HuH-7 (cell line): ENCODE measurements at regions not wholly inside any gene's neighbourhood (a gene's known extent, or its start where the extent isn't known, plus 50 kb on each side); places are given as distances from the start of the nearest gene placed in this dataset.

Source experiments
- DNase-seq: peaks from one replicate; pipeline ENCODE4 v3.0.0; 2011; ENCODE audit warnings: low spot score

DNA sequence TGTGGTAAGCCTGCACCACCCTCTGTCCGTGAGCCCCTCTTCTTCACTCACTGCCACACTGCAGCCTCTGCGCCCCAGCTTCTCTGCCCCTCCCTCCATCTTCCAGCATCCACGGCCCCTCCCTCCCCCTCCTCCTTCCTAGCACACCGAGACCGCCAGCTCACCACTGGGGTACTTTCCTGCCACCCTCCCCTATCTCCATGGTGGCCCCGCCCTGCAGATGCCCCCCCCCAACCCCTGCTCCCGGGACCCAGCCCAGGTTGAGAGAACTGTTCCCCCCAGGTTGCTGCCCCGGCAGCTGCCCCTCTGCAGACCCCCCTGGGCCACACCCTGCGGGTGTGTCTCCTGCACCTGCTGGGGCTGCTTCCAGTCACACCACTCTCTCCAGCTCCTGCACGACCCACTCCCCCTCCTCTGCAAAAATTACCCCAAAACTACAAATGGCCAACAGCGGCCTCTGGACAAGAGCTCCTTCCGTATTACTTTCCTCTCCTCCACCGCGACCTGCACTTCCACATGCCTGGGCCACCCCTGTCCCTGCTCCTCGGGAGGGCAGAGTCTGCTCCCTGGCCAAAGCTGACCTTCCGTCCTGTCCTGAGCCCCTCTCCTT, 209.2 kb upstream of the PPP2R2D start:
- DNase-seq: no peak

GRCh38 chr10:131692176-131692575, 208.6 kb upstream of the PPP2R2D start:
- no peak for DNase-seq

- DNase-seq: no peak
Measured at GRCh38 chr10:131692686-131693334, 208.0 kb upstream of the PPP2R2D start.

DNA sequence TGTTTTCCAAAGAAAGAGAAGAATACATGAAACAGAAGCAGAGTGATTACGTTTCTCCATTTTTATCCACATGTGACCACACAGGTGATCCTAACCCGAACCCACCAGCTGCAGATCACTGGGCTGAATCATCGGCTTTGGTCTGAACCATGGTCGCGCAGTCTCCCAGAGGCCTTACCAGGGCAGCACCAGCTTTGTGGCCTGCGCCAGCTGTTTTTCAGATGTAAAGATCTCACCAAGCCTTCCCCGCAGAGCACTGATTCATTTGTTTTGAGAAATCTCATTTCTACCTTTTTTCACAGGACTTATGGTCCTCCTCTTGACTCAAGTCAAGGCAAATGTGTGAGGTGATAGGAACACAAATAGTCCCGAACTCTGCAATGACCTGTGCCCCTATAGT, 207.0 kb upstream of the PPP2R2D start:
- DNase-seq: no peak

DNA sequence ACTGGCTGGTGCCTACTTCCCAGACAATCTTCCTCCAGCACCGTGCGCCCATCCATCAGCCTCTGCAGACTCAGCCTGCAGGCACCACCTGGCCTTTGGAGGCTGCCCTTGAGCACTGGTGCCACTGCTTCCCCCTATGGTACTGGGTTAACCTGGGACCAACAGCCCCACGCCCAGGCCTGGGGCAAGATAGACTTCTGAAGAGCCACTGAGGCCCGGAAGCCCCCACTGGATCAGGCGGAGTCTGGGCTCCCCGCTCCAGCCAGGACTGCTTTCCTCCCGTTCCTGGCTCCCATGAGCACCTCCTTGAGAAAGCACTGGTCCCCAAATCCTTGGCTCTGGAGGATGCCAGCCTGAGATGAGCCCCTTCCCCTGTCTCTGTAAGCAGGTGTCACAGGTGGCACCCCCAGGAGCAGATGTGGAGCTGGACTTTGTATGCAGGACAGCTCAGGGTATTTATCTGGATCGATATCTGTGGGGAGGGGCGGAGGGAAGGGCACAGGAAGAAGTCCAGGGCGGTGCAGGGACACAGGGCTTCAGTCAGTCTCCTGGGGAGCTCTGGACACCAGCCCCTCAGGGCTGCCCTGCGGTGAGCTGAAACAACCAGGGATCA, 206.5 kb upstream of the PPP2R2D start:
- no peak for DNase-seq

DNA sequence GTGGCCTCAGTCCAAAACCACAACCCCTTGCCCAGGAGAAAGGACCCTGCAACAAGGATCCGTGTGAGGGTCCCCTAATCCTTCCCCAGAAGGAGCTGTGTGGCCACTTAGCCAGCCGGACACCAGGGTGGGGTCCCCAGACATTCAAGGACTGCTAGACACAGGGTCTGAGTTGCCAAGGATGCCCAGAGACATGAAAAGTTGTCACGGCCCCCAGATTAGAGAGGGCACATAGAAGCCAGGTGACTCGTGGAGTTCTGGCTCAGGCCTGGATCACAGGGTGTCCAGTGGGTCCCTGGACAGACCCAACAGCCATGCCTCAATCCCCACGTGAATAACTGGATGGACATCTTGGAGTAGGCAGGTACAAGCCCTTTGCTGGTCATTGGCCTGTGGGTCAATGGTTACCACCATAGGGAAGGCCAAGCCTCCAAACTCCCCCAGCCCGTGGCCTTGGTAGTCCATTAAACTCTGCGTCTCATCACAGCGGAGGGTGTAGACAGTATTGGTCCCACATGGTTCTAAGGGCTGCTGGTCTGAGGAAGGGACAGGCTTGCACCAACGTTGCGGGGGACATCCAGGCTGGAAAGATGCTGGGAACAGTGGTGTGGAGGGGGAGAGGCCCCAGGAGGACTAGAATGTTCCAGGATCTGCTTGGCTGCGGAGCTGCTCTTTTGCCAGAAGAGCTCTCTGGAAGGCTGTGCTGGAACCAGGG, 205.9 kb upstream of the PPP2R2D start:
- no peak for DNase-seq

DNA sequence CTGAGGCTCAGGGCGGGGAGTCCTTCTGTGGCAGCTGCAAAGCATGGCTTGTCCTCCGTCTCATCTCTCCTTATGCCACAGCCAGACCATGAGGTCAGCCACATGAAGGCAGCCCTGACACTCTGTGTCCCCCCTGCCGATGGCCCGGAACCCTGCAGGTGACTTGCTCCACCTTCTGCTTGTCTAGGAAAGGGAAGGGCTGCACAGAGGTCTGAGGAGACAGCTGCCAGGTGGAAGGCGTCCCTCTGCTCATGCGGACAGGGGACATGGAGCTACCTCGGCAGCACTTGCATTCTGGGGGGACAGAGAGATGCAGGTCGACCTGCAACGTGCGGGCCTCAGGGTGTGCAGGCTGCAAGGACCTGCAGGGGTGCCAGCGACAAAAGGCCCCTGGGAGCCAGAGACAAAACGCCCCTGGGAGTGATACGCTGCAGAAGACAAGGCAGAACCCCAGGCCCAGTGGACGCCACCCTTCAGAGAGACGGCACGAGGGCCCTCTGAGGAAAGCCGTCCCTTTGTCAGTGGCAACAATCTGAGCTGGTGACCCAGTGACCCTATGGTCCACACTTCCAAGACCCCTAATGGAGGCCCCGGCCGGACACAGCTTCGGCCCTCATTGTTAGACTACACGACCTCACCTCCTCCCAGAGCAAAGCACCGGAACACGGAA, 205.2 kb upstream of the PPP2R2D start:
- DNase-seq: no peak

DNA sequence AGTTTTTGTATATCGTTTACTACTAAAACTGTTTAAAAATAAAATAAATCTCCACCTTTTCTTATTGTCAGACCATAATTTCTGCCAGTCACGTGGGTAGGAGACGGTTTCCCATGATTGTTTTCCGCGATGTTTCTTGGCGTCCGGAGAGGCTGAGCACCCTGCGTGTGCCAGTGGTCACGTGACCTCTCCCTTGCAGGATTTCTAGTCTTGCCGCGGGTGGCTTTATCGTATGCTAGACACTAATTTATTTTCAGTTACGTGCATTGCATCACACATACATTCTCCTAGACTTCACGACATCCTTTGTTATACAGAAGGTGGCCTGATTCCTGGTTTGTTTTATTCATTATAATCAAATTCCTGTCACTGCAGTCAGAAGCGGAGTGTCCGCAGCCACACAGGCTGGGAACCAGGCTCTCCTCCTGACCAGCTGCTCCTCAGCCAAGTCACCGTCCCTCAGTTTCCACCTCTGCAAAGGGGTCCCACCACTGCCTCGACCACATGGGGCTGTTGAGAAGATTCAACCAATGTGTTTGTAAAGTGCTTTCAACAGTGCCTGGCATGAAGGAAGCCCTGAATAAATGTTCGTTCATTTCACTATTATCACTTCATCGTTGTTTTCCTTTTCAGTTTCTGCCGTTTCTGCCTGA, 203.2 kb upstream of the PPP2R2D start:
- DNase-seq: no peak

DNA sequence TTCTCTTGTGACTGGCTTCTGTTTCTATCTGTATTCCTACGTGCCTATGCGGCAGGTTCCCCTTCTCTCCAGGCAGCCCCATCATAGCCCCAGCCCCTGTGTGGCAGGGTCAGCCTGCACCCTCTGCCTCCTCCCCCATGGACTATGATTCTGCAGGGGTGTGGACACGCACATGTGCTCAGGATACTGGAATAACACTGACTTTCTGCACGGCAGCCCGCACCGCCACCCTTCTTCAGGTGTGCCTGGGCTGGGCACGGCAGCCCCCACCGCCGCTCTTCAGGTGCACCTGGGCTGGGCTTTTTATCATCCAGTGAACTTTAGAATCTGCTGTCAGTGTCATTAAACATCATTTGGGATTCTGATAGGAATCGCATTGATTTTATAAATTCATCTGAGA, 202.6 kb upstream of the PPP2R2D start:
- no peak for DNase-seq

GRCh38 chr10:131698986-131699385, 201.8 kb upstream of the PPP2R2D start:
- DNase-seq: no peak

DNA sequence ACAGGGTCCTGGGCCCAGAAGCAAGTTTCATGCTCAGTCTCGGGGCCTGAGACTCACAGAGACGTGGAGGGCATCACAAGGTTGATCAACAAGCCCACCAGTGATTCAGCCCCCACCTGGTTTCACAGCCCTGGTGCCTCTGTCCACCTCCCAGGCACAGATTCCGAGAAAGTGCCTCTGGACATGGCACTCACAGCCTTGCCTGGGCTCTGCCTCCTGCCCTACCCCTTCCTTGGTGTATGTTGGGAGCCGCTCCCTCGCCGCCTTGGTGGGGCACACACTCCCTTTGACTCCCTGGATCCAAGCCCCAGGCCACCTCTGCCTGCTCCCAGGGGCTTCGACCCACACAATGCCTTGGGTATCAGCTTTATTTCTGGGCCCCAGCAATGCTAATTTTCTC, 200.8 kb upstream of the PPP2R2D start:
- no peak for DNase-seq

DNA sequence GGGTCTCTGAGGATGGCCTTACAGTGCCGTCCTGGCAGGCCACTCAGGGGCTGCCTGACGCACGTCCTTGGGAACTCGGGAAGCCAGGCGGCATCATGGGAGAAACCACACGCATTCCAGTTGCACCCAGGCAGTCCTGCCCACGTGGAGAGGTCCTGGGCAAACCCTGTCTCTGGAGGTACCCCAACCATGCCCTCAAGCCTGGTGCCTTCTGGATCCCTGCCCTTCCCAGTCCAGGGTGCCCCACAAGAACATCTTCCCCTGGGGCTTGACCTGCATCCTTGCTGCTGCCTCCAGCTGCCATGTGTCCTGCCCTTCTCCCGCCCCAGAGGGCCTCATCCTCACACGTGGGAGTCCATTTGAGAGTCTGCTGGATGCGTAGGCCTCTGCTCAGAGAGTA, 200.3 kb upstream of the PPP2R2D start:
- no peak for DNase-seq

DNA sequence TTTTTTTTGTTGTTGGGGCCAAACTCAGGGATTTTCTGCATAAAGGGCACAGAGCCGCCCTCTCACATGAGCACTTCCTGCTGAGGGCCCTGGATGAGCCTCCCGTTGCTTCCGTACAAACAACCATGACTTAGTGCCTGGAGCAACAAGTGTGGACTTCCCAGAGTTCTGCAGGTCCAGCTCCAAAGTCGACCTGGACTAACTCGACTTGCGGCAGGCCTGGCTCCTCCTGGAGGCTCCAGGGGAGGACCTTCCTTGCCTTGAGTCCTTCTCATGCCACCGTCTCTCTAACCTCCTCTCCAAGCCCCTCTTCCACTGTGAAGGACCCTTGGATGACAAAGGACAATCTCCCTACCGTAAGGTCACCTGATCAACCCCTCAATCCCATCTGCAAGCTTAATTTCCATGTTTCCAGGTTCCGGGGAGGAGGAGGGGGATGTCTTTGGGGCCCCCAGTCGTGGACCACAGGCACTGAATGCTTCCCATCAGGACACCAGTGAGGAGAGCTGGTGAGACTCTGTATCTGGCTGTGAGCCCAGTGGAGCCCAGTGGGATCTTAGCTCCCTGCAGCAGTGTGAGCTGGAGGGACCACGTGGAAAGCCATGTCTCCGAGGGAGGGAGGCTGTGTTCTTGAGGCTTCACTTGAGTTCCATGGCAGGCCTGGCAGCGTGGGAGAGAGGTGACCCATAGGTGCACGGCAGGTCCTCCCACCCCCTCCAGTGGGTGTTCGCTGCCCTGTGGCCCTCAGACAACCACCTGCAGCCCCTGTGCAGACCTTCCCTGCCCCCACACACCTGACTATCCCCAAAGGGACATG, 199.5 kb upstream of the PPP2R2D start:
- no peak for DNase-seq

- DNase-seq: no peak
Measured at GRCh38 chr10:131702531-131703356, 198.1 kb upstream of the PPP2R2D start.

DNA sequence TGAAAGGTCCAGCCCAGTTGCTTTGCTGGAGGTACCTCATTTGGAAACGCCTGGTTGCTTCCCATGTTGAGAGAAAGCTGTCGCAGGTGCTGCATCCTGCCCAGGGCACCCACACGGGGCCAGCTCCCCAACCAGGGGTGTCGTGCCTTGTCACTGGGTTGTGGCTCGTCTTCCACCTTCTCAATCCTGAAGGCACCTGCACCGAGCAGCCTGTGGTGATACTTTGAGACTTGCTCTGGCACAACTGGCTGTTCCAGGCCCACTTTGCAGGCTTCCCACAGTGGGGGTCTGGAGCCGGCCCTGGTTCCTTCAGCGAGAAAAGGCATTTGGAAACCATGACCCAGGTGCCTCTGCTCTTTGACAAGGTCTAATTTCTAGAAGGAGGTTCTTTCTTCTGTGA, 197.3 kb upstream of the PPP2R2D start:
- no peak for DNase-seq

GRCh38 chr10:131703941-131704340, 196.9 kb upstream of the PPP2R2D start:
- DNase-seq: no peak

DNA sequence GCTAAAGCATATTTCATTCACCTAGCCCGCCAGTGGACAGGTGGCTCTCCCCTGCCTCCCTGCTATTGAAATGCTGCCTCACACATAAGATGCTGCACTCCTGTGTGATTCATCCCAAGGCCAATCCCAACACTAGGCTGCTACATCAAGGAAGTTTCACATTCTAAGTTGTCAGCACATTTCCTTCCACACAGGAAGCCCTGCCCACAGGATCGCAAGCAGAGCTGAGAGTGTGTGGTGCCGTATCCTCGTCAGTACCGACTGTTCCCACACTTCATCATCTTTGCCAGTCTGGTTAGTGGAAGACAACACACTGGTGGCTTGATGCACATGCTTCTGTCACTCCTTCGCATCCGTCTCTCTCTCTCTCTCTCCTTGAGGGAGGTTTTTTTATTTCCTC, 194.3 kb upstream of the PPP2R2D start:
- no peak for DNase-seq

DNA sequence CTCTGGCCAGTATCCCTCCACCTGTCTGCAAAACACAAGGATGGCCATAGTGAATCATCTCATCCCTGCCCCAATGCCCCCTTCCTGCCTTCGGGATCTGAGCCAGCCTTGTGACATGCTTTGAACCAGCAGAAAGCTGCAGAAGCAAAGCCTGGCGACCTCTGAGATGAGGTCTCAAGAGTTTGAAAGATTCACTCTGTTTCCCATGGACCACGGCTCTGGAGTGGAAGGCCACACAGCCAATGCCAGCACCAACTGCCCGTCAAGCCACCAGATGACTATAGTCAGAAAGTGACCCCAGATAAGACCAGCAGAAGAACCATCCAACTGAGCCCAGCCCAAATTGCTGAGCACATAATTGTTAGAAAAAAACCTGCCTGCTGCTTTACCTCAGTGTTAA, 193.9 kb upstream of the PPP2R2D start:
- no peak for DNase-seq

- no peak for DNase-seq
Measured at GRCh38 chr10:131708225-131708880, 192.5 kb upstream of the PPP2R2D start.
